ENCODE measurements at regions not wholly inside any gene's neighbourhood (a gene's known extent, or its start where the extent isn't known, plus 50 kb on each side); places are given as distances from the start of the nearest gene placed in this dataset.

DNA sequence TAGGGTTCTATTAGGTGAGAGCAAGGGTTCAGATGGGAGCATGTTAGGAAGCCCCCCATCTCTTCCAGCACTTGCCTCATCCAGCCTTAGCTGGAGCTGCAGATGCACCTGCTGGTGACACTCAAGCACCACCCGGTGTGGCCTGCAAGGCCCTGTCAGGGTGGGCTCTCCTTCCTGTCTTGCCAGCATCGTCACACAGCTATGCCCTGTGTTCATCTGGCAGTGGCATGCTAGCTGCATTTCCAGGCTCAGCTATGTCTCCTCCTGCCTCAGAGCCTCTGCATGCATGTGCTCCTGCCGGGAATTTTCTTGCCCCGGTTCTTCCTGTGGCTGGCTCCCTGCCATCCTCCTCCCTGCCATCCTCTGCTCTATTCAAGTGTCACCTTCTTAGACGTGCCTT is 129.7 kb upstream of the KLF6 start:
- Mint-ChIP-seq H3K4me3 (ENCODE audit: unreplicated experiment) (no peak overlapping the region), H3K4me1 (ENCODE audit: unreplicated experiment) (peaks cover 10% of the 10 kb centered on the region), H3K27me3 (ENCODE audit: unreplicated experiment) (peaks cover 1% of the 10 kb centered on the region), H3K36me3 (ENCODE audit: low read depth, unreplicated experiment) (peaks cover 3% of the 10 kb centered on the region), H3K9me3 (ENCODE audit: unreplicated experiment) (no peaks in the 10 kb centered on the region), H3K27ac (ENCODE audit: unreplicated experiment) (no peak overlapping the region)
- no peak for DNase-seq (ENCODE audit: low spot score)
- TF ChIP-seq, protein P1, sequence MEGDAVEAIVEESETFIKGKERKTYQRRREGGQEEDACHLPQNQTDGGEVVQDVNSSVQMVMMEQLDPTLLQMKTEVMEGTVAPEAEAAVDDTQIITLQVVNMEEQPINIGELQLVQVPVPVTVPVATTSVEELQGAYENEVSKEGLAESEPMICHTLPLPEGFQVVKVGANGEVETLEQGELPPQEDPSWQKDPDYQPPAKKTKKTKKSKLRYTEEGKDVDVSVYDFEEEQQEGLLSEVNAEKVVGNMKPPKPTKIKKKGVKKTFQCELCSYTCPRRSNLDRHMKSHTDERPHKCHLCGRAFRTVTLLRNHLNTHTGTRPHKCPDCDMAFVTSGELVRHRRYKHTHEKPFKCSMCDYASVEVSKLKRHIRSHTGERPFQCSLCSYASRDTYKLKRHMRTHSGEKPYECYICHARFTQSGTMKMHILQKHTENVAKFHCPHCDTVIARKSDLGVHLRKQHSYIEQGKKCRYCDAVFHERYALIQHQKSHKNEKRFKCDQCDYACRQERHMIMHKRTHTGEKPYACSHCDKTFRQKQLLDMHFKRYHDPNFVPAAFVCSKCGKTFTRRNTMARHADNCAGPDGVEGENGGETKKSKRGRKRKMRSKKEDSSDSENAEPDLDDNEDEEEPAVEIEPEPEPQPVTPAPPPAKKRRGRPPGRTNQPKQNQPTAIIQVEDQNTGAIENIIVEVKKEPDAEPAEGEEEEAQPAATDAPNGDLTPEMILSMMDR (IDR thresholded peaks at IDR 0.05; ENCODE audit: unreplicated experiment) = no peak

DNA sequence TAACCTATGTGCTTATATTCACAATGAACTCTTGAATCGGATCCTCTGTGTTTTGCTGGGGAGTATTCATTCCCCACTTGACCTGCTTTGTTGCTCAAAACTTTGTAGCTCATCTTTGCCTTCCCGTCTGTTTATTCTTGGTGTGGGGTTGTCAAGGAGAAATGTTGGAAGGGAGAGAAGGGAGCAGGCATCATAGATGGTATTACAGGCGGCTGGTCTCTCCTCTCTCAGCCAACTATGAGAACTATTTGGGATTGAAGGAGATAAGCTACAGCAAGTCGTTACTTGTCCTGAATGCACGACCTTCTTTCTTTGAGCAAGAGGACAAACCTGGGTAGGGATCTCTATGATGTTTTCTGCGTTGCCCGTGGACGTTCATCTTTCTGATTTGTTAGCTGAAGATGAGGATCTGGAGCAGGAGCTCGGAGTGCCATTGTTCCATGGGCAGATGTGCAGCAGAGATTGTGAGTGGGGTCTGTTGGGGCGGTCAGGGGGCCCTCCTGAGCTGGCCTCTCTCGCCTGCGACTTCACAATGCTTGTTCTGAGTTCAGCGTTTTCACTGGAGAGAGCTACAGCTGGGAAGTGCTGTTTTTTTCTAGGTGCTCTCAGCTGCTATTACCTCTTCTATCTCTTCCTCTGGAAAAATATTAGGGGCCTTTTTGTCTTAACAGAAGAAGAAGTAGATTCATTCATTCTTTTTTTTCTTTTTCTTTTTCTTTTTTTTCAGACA is 126.9 kb upstream of the KLF6 start:
- DNase-seq (ENCODE audit: low spot score) = no peak
- Mint-ChIP-seq H3K4me3 (ENCODE audit: unreplicated experiment) (no peak overlapping the region), H3K36me3 (ENCODE audit: low read depth, unreplicated experiment) (peaks cover 3% of the 10 kb centered on the region), H3K27ac (ENCODE audit: unreplicated experiment) (no peak overlapping the region), H3K27me3 (ENCODE audit: unreplicated experiment) (peaks cover 1% of the 10 kb centered on the region), H3K9me3 (ENCODE audit: unreplicated experiment) (no peaks in the 10 kb centered on the region), H3K4me1 (ENCODE audit: unreplicated experiment) (peaks cover 8% of the 10 kb centered on the region)
- TF ChIP-seq, protein P1 (IDR thresholded peaks at IDR 0.05; ENCODE audit: unreplicated experiment) = no peak

DNA sequence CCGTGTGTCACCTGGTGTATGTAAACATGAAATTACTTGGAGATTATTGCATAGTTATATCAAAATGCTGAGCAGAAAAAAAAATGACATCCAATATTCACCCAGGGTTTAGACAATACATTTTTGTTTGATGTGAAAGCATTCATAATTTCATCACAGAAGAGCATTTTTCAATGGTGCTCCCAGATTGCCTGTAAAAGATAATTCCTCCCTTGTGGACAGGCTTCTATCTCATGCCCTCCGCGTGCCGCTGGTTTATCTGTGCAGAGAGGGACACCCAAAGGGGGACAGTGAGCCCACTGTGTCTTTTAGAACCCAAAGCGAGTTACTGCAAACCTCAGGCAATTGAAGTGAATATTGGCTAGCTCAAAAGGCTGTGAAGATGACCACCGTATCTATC is 126.2 kb upstream of the KLF6 start:
- H3K36me3 Mint-ChIP-seq (ENCODE audit: low read depth, unreplicated experiment) = peaks cover 3% of the 10 kb centered on the region
- TF ChIP-seq, protein P1 (IDR thresholded peaks at IDR 0.05; ENCODE audit: unreplicated experiment) = no peak
- no peaks in the 10 kb centered on the region for H3K9me3 Mint-ChIP-seq (ENCODE audit: unreplicated experiment)
- no peak overlapping the region for H3K27ac Mint-ChIP-seq (ENCODE audit: unreplicated experiment)
- no peak for DNase-seq (ENCODE audit: low spot score)
- peaks cover 1% of the 10 kb centered on the region for H3K27me3 Mint-ChIP-seq (ENCODE audit: unreplicated experiment)
- H3K4me1 Mint-ChIP-seq (ENCODE audit: unreplicated experiment) = peaks cover 8% of the 10 kb centered on the region
- no peak overlapping the region for H3K4me3 Mint-ChIP-seq (ENCODE audit: unreplicated experiment)

DNA sequence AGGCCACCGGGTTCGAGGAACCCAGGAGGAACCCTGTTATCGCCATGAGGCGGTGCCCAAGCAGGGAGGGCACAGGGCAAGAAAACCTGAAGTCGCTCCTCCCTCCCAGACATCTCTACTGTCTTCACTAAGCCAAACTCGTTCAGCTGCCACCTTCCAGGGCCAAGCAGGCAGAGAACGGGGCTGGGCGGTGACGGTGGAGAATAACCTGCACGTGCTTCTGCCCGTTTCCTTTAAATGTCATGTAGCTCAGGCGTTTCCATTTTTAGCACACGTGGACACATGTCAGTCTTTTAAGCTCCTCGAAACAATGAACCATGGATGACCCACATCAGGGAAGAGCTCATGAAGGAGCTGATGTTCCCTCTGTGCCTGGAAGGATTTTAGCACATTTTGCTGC is 124.3 kb upstream of the KLF6 start:
- H3K36me3 Mint-ChIP-seq (ENCODE audit: low read depth, unreplicated experiment) = no peaks in the 10 kb centered on the region
- H3K9me3 Mint-ChIP-seq (ENCODE audit: unreplicated experiment) = no peaks in the 10 kb centered on the region
- TF ChIP-seq, protein P1 (IDR thresholded peaks at IDR 0.05; ENCODE audit: unreplicated experiment) = no peak
- H3K27me3 Mint-ChIP-seq (ENCODE audit: unreplicated experiment) = peaks cover 1% of the 10 kb centered on the region
- DNase-seq (ENCODE audit: low spot score) = no peak
- no peak overlapping the region for H3K27ac Mint-ChIP-seq (ENCODE audit: unreplicated experiment)
- H3K4me3 Mint-ChIP-seq (ENCODE audit: unreplicated experiment) = no peak overlapping the region
- peaks cover 8% of the 10 kb centered on the region for H3K4me1 Mint-ChIP-seq (ENCODE audit: unreplicated experiment)

DNA sequence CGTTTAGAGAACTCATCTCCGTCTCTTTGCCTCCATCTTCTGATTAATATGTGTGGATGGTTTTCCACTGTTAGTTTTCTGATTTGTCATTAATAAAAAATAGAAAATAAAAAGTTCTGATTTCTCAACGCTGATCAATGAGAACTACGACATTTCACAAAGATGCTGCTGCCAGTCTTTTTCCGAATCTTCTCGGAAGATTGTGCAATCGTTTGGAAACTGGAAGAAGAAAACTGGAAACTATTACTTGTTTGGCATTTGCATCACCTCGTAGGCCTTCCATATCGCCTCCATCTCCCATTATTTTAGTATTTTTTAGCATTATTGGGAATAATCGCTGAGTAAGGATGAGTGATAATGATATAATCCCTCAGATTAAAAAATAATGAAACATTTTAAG is 123.2 kb upstream of the KLF6 start:
- H3K36me3 Mint-ChIP-seq (ENCODE audit: low read depth, unreplicated experiment) = no peaks in the 10 kb centered on the region
- H3K4me1 Mint-ChIP-seq (ENCODE audit: unreplicated experiment) = peaks cover 7% of the 10 kb centered on the region
- TF ChIP-seq, protein P1 (IDR thresholded peaks at IDR 0.05; ENCODE audit: unreplicated experiment) = no peak
- no peaks in the 10 kb centered on the region for H3K27me3 Mint-ChIP-seq (ENCODE audit: unreplicated experiment)
- H3K9me3 Mint-ChIP-seq (ENCODE audit: unreplicated experiment) = no peaks in the 10 kb centered on the region
- DNase-seq (ENCODE audit: low spot score) = no peak
- H3K4me3 Mint-ChIP-seq (ENCODE audit: unreplicated experiment) = no peak overlapping the region
- no peak overlapping the region for H3K27ac Mint-ChIP-seq (ENCODE audit: unreplicated experiment)

Data from endothelial cell (in vitro differentiated cells).